ENCODE measurements at regions not wholly inside any gene's neighbourhood (a gene's known extent, or its start where the extent isn't known, plus 50 kb on each side); places are given as distances from the start of the nearest gene placed in this dataset.

DNA sequence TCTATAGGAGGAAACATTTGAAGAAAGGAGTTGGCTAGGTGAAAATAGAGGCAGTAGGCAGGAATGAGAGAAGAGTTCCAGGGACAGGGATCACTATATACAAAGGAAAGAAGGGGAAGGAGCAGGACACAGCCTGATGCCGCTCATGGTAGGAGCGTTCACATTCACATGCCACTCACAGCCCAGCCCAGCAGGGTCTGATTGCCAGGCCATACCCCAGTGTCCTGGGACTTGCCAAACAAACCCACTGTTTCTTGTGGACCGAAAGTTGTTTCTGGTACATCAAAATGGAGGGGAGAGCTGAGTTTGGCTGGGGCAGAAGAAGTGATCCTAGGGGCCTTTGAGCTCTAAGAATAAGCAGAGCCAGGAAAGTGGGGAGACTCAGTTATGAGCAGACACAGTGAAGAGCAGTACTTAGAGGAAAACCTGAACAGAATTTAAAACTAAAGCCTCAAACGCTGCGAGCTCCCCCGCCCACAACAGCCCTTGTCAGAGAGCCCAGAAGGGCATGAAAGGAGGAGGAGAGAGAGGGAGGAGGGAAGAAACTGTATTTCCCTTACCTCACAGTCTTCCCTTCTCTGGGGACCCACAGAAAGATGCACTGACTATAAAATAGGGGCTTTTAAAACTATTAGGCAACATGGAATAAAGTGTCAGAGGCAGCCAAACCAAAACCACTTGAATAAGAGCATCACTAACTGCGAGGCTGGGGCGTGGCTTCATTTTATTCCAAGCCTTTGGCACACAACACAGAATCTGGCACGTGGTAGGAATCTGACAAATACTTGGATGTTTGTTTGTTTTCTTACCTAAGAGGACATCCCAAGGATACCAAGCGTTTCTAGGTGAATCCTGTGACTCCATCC is 129.0 kb downstream of the RPL22L1 start:
- TF ChIP-seq, protein P1, sequence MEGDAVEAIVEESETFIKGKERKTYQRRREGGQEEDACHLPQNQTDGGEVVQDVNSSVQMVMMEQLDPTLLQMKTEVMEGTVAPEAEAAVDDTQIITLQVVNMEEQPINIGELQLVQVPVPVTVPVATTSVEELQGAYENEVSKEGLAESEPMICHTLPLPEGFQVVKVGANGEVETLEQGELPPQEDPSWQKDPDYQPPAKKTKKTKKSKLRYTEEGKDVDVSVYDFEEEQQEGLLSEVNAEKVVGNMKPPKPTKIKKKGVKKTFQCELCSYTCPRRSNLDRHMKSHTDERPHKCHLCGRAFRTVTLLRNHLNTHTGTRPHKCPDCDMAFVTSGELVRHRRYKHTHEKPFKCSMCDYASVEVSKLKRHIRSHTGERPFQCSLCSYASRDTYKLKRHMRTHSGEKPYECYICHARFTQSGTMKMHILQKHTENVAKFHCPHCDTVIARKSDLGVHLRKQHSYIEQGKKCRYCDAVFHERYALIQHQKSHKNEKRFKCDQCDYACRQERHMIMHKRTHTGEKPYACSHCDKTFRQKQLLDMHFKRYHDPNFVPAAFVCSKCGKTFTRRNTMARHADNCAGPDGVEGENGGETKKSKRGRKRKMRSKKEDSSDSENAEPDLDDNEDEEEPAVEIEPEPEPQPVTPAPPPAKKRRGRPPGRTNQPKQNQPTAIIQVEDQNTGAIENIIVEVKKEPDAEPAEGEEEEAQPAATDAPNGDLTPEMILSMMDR (conservative IDR thresholded peaks at IDR 0.05; ENCODE audit: low read length): no peak
- no peak for TF ChIP-seq EZH2phosphoT487 (IDR thresholded peaks at IDR 0.05; ENCODE audit: borderline replicate concordance, low read depth, low read length)

Measured in OCI-LY7 (cell line).